Heart left ventricle (tissue), 16 donors: ENCODE measurements at regions not wholly inside any gene's neighbourhood (a gene's known extent, or its start where the extent isn't known, plus 50 kb on each side); places are given as distances from the start of the nearest gene placed in this dataset.

Source experiments
- ATAC-seq, 4 donors: fragments of 200-7000 bp; cut with Tn5 transposase; one replicate each; pipeline ENCODE4 v1.9.1; 2020 to 2022; ENCODE audit warnings: moderate library complexity in 4 of 4, mild to moderate bottlenecking in 3 of 4, moderate number of reproducible peaks in 1 of 4
- DNase-seq, 5 donors: peaks; one replicate each; pipeline ENCODE4 v3.0.0-alpha.2; 2020
- H3K27ac ChIP-seq, 12 donors: fragments of 200-600 bp; sonication (generic) in 4 of 12; one replicate each; pipeline versions ENCODE4 v1.5.0 to v1.8.0; 2016 to 2022; ENCODE audit warnings: mild to moderate bottlenecking in 2 of 12
- H3K27me3 ChIP-seq, 9 donors: fragments of 200-600 bp; sonication (generic) in 2 of 9; one replicate each; pipeline versions ENCODE4 v1.5.1 to v1.8.0; 2016 to 2022; ENCODE audit warnings: mild to moderate bottlenecking in 3 of 9
- H3K36me3 ChIP-seq, 9 donors: fragments of 200-600 bp; sonication (generic) in 2 of 9; one replicate each; pipeline versions ENCODE4 v1.5.0 to v1.8.0; 2018 to 2022; ENCODE audit warnings: mild to moderate bottlenecking in 2 of 9
- H3K4me1 ChIP-seq, 12 donors: fragments of 200-600 bp; sonication (generic) in 4 of 12; one replicate each; pipeline versions ENCODE4 v1.5.0 to v1.8.0; 2016 to 2022; ENCODE audit warnings: mild to moderate bottlenecking in 3 of 12
- H3K4me3 ChIP-seq, 12 donors: fragments of 200-600 bp; sonication (generic) in 4 of 12; one replicate each; pipeline versions ENCODE4 v1.5.0 to v1.8.0; 2017 to 2022; ENCODE audit warnings: mild to moderate bottlenecking in 9 of 12, moderate library complexity in 4 of 12
- H3K9me3 ChIP-seq, 12 donors: fragments of 200-600 bp; sonication (generic) in 4 of 12; one replicate each; pipeline versions ENCODE4 v1.5.0 to v1.8.0; 2016 to 2022; ENCODE audit warnings: mild to moderate bottlenecking in 1 of 12
- CTCF ChIP-seq, 12 donors: fragments of 200-600 bp; sonication (generic) in 4 of 12; IDR thresholded peaks; one replicate each; pipeline versions ENCODE4 v1.5.0 to v1.8.0; 2018 to 2022; ENCODE audit warnings: antibody characterized with exemption in 12 of 12, mild to moderate bottlenecking in 5 of 12
- POLR2A ChIP-seq, 2 donors: fragments of 450-650 bp; IDR thresholded peaks; one replicate each; pipeline ENCODE4 v1.6.1; 2017; ENCODE audit warnings: antibody characterized with exemption in 2 of 2, mild to moderate bottlenecking in 2 of 2, moderate library complexity in 2 of 2
- WGBS, 4 donors: extraction: QIAGEN DNeasy Blood & Tissue Kit in 2 of 4; methylation state at CpG; one replicate each; pipeline versions ENCODE4 v1.1.5 to v1.1.7; 2013 to 2018; 5-methylcytosine and 5-hydroxymethylcytosine counted together
- intact Hi-C, 10 donors: fragments of 100-400 bp; cut with DNase I; formaldehyde crosslinking; loops; one replicate each; pipeline versions ENCODE4 v1.11.1 to v1.14.2; 2022
- donor health status: ischemic (EF 13 %, LVEDD 7.1; RV severe dilation, severe dysfunction).
- donor health status: healthy with polysubstance abuse.
- donor health status: DM: no; HTN: yes; CAD: no.
- donor health status: DM: no; HTN: no; CAD: no.
- donor health status: ischemic (EF 25% LVEDD 6.9; RV normal size, moderate dysfunction).
- donor health status: ischemic (EF 25% LVEDD 5.7; RV mildly dilated, moderate dysfunction).
- donor health status: healthy.
- donor health status: DM: yes; HTN: yes; CAD: no.
- donor health status: ischemic (EF 35%, LVEDD 5.7; RV mildly dilated, moderate dysfunction).
- donor health status: nonischemic (EF 11% LVEDD 7.7; RV severe dilation, severe dysfunction).
- donor health status: DM: yes; HTN: yes; CAD: no.
- donor health status: PGD.
- donor health status: ischemic (EF 29% LVEDD 5.4; RV normal size, mild dysfunction).
- donor health status: nonischemic (EF 23%, LVEDD 6.1; RV moderate dilation, normal function).

- DNase-seq (no peak), ATAC-seq (no peak)
- no peaks in the 10 kb centered on the region for H3K36me3 ChIP-seq
- no peak overlapping the region for H3K4me3 ChIP-seq
- no peaks in the 10 kb centered on the region for H3K4me1 ChIP-seq
- no peak overlapping the region for H3K27ac ChIP-seq
- TF ChIP-seq POLR2A (IDR thresholded peaks at IDR 0.05) (no peak), CTCF (IDR thresholded peaks at IDR 0.05) (no peak)
- intact Hi-C loops, result no loop called here
- no peaks in the 10 kb centered on the region for H3K9me3 ChIP-seq
- H3K27me3 ChIP-seq, result no peaks in the 10 kb centered on the region
These were observed 1181.9 kb downstream of the ROBO2 start for GRCh38 chr3:78221796-78222195.

GRCh38 chr3:78235841-78236240 is 1195.9 kb downstream of the ROBO2 start:
- intact Hi-C loops, result no loop called here
- no peak for TF ChIP-seq CTCF (IDR thresholded peaks at IDR 0.05)
- no peak for TF ChIP-seq POLR2A (IDR thresholded peaks at IDR 0.05)
- Histone ChIP-seq H3K4me1 (no peaks in the 10 kb centered on the region), H3K36me3 (no peaks in the 10 kb centered on the region), H3K27ac (no peak overlapping the region), H3K4me3 (no peak overlapping the region), H3K9me3 (peaks cover 0 to 22% (median 2%) of the 10 kb centered on the region in 12 donors), H3K27me3 (no peaks in the 10 kb centered on the region)
- DNase-seq, result no peak
- no peak for ATAC-seq

GRCh38 chr3:78238811-78239210 is 1198.9 kb downstream of the ROBO2 start:
- DNase-seq (no peak), ATAC-seq (no peak)
- 78 to 83% (median 81%) methylated on average over 5 of the region's 5 CpGs for WGBS, 4 donors
- Histone ChIP-seq H3K9me3 (peaks cover 0 to 29% (median 7%) of the 10 kb centered on the region in 12 donors), H3K27ac (no peak overlapping the region), H3K4me1 (no peaks in the 10 kb centered on the region), H3K36me3 (no peaks in the 10 kb centered on the region), H3K27me3 (no peaks in the 10 kb centered on the region), H3K4me3 (no peak overlapping the region)
- intact Hi-C loops, result no loop called here
- TF ChIP-seq CTCF (IDR thresholded peaks at IDR 0.05), result no peak
- TF ChIP-seq POLR2A (IDR thresholded peaks at IDR 0.05), result no peak

GRCh38 chr3:78242724-78243123 is 1202.8 kb downstream of the ROBO2 start:
- H3K4me1 ChIP-seq, result no peaks in the 10 kb centered on the region
- H3K27ac ChIP-seq, result no peak overlapping the region
- WGBS, 4 donors, result 79 to 93% (median 89%) methylated on average over 3 of the region's 3 CpGs
- no peaks in the 10 kb centered on the region for H3K27me3 ChIP-seq
- no peaks in the 10 kb centered on the region for H3K36me3 ChIP-seq
- peaks cover 0 to 43% (median 7%) of the 10 kb centered on the region in 12 donors for H3K9me3 ChIP-seq
- no peak for ATAC-seq
- no peak overlapping the region for H3K4me3 ChIP-seq
- TF ChIP-seq CTCF (IDR thresholded peaks at IDR 0.05) (no peak), POLR2A (IDR thresholded peaks at IDR 0.05) (no peak)
- DNase-seq, result no peak
- intact Hi-C loops, result no loop called here
